Suprapubic skin (tissue), 4 donors: ENCODE measurements at regions not wholly inside any gene's neighbourhood (a gene's known extent, or its start where the extent isn't known, plus 50 kb on each side); places are given as distances from the start of the nearest gene placed in this dataset.

Experiments used
- DNase-seq, 2 donors: peaks; one replicate each; pipeline ENCODE4 v3.0.0-alpha.2; 2019; ENCODE audit warnings: low spot score in 2 of 2
- H3K27ac ChIP-seq: fragments of 200-600 bp; sonication (generic); one replicate; pipeline ENCODE4 v1.5.1; 2019
- H3K27me3 ChIP-seq: fragments of 200-600 bp; sonication (generic); one replicate; pipeline ENCODE4 v1.5.1; 2019
- H3K36me3 ChIP-seq: fragments of 200-600 bp; sonication (generic); one replicate; pipeline ENCODE4 v1.5.1; 2019
- H3K4me1 ChIP-seq: fragments of 200-600 bp; sonication (generic); one replicate; pipeline ENCODE4 v1.5.1; 2019
- H3K4me3 ChIP-seq: fragments of 200-600 bp; sonication (generic); one replicate; pipeline ENCODE4 v1.5.1; 2019; ENCODE audit warnings: mild to moderate bottlenecking
- H3K9me3 ChIP-seq: fragments of 200-600 bp; sonication (generic); one replicate; pipeline ENCODE4 v1.5.1; 2019
- EP300 ChIP-seq: sonication (generic); formaldehyde crosslinking; IDR thresholded peaks from one replicate; pipeline ENCODE4 v1.6.1; 2017; ENCODE audit warnings: antibody characterized with exemption
- POLR2A ChIP-seq, 2 donors: fragments of 450-650 bp; IDR thresholded peaks; one replicate each; pipeline ENCODE4 v1.6.1; 2017; ENCODE audit warnings: antibody characterized with exemption in 2 of 2, mild to moderate bottlenecking in 2 of 2, moderate library complexity in 2 of 2
- POLR2AphosphoS5 ChIP-seq, 3 donors: sonication (generic); formaldehyde crosslinking; IDR thresholded peaks; one replicate each; pipeline ENCODE4 v1.6.1; 2017; ENCODE audit warnings: antibody characterized with exemption in 3 of 3
- WGBS: methylation state at CpG from one replicate; pipeline ENCODE4 v1.1.5; 2018; 5-methylcytosine and 5-hydroxymethylcytosine counted together
- TF ChIP-seq, protein P1 (sequence below), 2 donors: fragments of 200-600 bp in 1 of 2; fragments of 450-650 bp in 1 of 2; sonication (generic) in 1 of 2; IDR thresholded peaks; one replicate each; pipeline ENCODE4 v1.5.1; 2016 to 2019; ENCODE audit warnings: antibody characterized with exemption in 2 of 2, mild to moderate bottlenecking in 1 of 2, moderate library complexity in 1 of 2

- 87% methylated on average over 20 of the region's 28 CpGs for WGBS
- H3K4me1 ChIP-seq, result no peaks in the 10 kb centered on the region
- no peak for DNase-seq
Measured at GRCh38 chr3:13254028-13254951, 165.8 kb downstream of the NUP210 start.

GRCh38 chr3:13253208-13253937, 166.7 kb downstream of the NUP210 start:
- H3K36me3 ChIP-seq, result no peaks in the 10 kb centered on the region
- H3K4me3 ChIP-seq, result no peak overlapping the region
- no peak overlapping the region for H3K27ac ChIP-seq
- H3K4me1 ChIP-seq, result no peaks in the 10 kb centered on the region
- no peak for DNase-seq
- 89% methylated on average over 16 of the region's 16 CpGs for WGBS
- TF ChIP-seq POLR2A (IDR thresholded peaks at IDR 0.05) (no peak), EP300 (no peak), POLR2AphosphoS5 (IDR thresholded peaks at IDR 0.05) (no peak)
- TF ChIP-seq, protein P1, sequence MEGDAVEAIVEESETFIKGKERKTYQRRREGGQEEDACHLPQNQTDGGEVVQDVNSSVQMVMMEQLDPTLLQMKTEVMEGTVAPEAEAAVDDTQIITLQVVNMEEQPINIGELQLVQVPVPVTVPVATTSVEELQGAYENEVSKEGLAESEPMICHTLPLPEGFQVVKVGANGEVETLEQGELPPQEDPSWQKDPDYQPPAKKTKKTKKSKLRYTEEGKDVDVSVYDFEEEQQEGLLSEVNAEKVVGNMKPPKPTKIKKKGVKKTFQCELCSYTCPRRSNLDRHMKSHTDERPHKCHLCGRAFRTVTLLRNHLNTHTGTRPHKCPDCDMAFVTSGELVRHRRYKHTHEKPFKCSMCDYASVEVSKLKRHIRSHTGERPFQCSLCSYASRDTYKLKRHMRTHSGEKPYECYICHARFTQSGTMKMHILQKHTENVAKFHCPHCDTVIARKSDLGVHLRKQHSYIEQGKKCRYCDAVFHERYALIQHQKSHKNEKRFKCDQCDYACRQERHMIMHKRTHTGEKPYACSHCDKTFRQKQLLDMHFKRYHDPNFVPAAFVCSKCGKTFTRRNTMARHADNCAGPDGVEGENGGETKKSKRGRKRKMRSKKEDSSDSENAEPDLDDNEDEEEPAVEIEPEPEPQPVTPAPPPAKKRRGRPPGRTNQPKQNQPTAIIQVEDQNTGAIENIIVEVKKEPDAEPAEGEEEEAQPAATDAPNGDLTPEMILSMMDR (IDR thresholded peaks at IDR 0.05), result no peak
- peaks cover 8% of the 10 kb centered on the region for H3K27me3 ChIP-seq
- no peaks in the 10 kb centered on the region for H3K9me3 ChIP-seq

More at GRCh38 chr3:13254028-13254951, 165.8 kb downstream of the NUP210 start:
- H3K27ac ChIP-seq, result no peak overlapping the region
- H3K27me3 ChIP-seq, result peaks cover 8% of the 10 kb centered on the region
- TF ChIP-seq POLR2AphosphoS5 (IDR thresholded peaks at IDR 0.05) (no peak), EP300 (no peak), POLR2A (IDR thresholded peaks at IDR 0.05) (no peak)
- TF ChIP-seq, protein P1 (IDR thresholded peaks at IDR 0.05), result no peak
- H3K4me3 ChIP-seq, result no peak overlapping the region
- no peaks in the 10 kb centered on the region for H3K36me3 ChIP-seq
- no peaks in the 10 kb centered on the region for H3K9me3 ChIP-seq

GRCh38 chr3:13252207-13252606, 167.9 kb downstream of the NUP210 start:
- WGBS, result 84% methylated on average over 10 of the region's 10 CpGs
- no peaks in the 10 kb centered on the region for H3K9me3 ChIP-seq
- no peak for TF ChIP-seq POLR2A (IDR thresholded peaks at IDR 0.05)
- TF ChIP-seq, protein P1 (IDR thresholded peaks at IDR 0.05), result no peak
- TF ChIP-seq EP300, result no peak
- TF ChIP-seq POLR2AphosphoS5 (IDR thresholded peaks at IDR 0.05), result no peak
- peaks cover 8% of the 10 kb centered on the region for H3K27me3 ChIP-seq
- no peak overlapping the region for H3K27ac ChIP-seq
- no peak for DNase-seq
- H3K36me3 ChIP-seq, result no peaks in the 10 kb centered on the region
- H3K4me3 ChIP-seq, result no peak overlapping the region
- H3K4me1 ChIP-seq, result no peaks in the 10 kb centered on the region

GRCh38 chr3:13251166-13251903, 168.8 kb downstream of the NUP210 start:
- H3K9me3 ChIP-seq, result no peaks in the 10 kb centered on the region
- TF ChIP-seq EP300 (no peak), POLR2AphosphoS5 (IDR thresholded peaks at IDR 0.05) (no peak), POLR2A (IDR thresholded peaks at IDR 0.05) (no peak)
- TF ChIP-seq, protein P1 (IDR thresholded peaks at IDR 0.05), result no peak
- no peak for DNase-seq
- H3K4me3 ChIP-seq, result no peak overlapping the region
- H3K27me3 ChIP-seq, result peaks cover 8% of the 10 kb centered on the region
- H3K4me1 ChIP-seq, result no peaks in the 10 kb centered on the region
- no peaks in the 10 kb centered on the region for H3K36me3 ChIP-seq
- no peak overlapping the region for H3K27ac ChIP-seq
- WGBS, result 60% methylated on average over 4 of the region's 4 CpGs
